ENCODE measurements at regions not wholly inside any gene's neighbourhood (a gene's known extent, or its start where the extent isn't known, plus 50 kb on each side); places are given as distances from the start of the nearest gene placed in this dataset.
A peak's percentile ranks its signal among the peaks of the same experiment; 100 is the strongest.

- TF ChIP-seq POLR2A (IDR thresholded peaks at IDR 0.05), result no peak
- no peak for TF ChIP-seq POLR2AphosphoS5 (IDR thresholded peaks at IDR 0.05)
- no peak for TF ChIP-seq CTCF (IDR thresholded peaks at IDR 0.05)
- Histone ChIP-seq H3K9me3 (no peaks in the 10 kb centered on the region), H3K27me3 (no peaks in the 10 kb centered on the region), H3K4me1 (no peaks in the 10 kb centered on the region), H3K27ac (no peak overlapping the region), H3K4me3 (no peak overlapping the region), H3K36me3 (no peaks in the 10 kb centered on the region)
- DNase-seq (ENCODE audit: low spot score in 2 of 2), result no peak
- intact Hi-C loops (cut with DNase I; ENCODE audit: low total_unique reads), result no loop called here
These were observed 408.8 kb upstream of the SALL1 start for GRCh38 chr16:51559901-51560300.

GRCh38 chr16:51557670-51558069 lies 406.6 kb upstream of the SALL1 start:
- no peak overlapping the region for H3K4me3 ChIP-seq
- DNase-seq (ENCODE audit: low spot score in 2 of 2), result no peak
- no peaks in the 10 kb centered on the region for H3K4me1 ChIP-seq
- H3K9me3 ChIP-seq, result no peaks in the 10 kb centered on the region
- intact Hi-C loops (cut with DNase I; ENCODE audit: low total_unique reads), result no loop called here
- H3K27ac ChIP-seq, result no peak overlapping the region
- no peak for TF ChIP-seq POLR2AphosphoS5 (IDR thresholded peaks at IDR 0.05)
- no peak for TF ChIP-seq POLR2A (IDR thresholded peaks at IDR 0.05)
- no peak for TF ChIP-seq CTCF (IDR thresholded peaks at IDR 0.05)
- H3K27me3 ChIP-seq, result no peaks in the 10 kb centered on the region
- no peaks in the 10 kb centered on the region for H3K36me3 ChIP-seq

- Histone ChIP-seq H3K4me3 (peak overlapping the region in 1 of 3 donors; percentile 23), H3K27me3 (no peaks in the 10 kb centered on the region), H3K4me1 (no peaks in the 10 kb centered on the region), H3K36me3 (no peaks in the 10 kb centered on the region), H3K9me3 (no peaks in the 10 kb centered on the region), H3K27ac (peak overlapping the region in 1 of 2 donors; percentile 35)
- no peak for DNase-seq (ENCODE audit: low spot score in 2 of 2)
- TF ChIP-seq POLR2AphosphoS5 (IDR thresholded peaks at IDR 0.05), result no peak
- TF ChIP-seq POLR2A (IDR thresholded peaks at IDR 0.05), result no peak
- no peak for TF ChIP-seq CTCF (IDR thresholded peaks at IDR 0.05)
- intact Hi-C loops (cut with DNase I; ENCODE audit: low total_unique reads), result no loop called here
These were observed 405.7 kb upstream of the SALL1 start for GRCh38 chr16:51556694-51557340.

- Histone ChIP-seq H3K4me3 (no peak overlapping the region), H3K9me3 (no peaks in the 10 kb centered on the region), H3K27me3 (no peaks in the 10 kb centered on the region), H3K27ac (no peak overlapping the region), H3K36me3 (no peaks in the 10 kb centered on the region), H3K4me1 (no peaks in the 10 kb centered on the region)
- intact Hi-C loops (cut with DNase I; ENCODE audit: low total_unique reads), result no loop called here
- no peak for TF ChIP-seq POLR2A (IDR thresholded peaks at IDR 0.05)
- no peak for TF ChIP-seq POLR2AphosphoS5 (IDR thresholded peaks at IDR 0.05)
- TF ChIP-seq CTCF (IDR thresholded peaks at IDR 0.05), result no peak
- DNase-seq (ENCODE audit: low spot score in 2 of 2), result no peak
These were observed 402.8 kb upstream of the SALL1 start for GRCh38 chr16:51553910-51554309.

GRCh38 chr16:51553314-51553713 lies 402.2 kb upstream of the SALL1 start:
- intact Hi-C loops (cut with DNase I; ENCODE audit: low total_unique reads), result no loop called here
- no peak for DNase-seq (ENCODE audit: low spot score in 2 of 2)
- no peak for TF ChIP-seq POLR2A (IDR thresholded peaks at IDR 0.05)
- no peak for TF ChIP-seq CTCF (IDR thresholded peaks at IDR 0.05)
- no peak for TF ChIP-seq POLR2AphosphoS5 (IDR thresholded peaks at IDR 0.05)
- H3K27me3 ChIP-seq, result no peaks in the 10 kb centered on the region
- H3K36me3 ChIP-seq, result no peaks in the 10 kb centered on the region
- no peaks in the 10 kb centered on the region for H3K4me1 ChIP-seq
- no peak overlapping the region for H3K4me3 ChIP-seq
- H3K9me3 ChIP-seq, result no peaks in the 10 kb centered on the region
- H3K27ac ChIP-seq, result no peak overlapping the region

All from breast epithelium (tissue), 4 donors.